ENCODE measurements at regions not wholly inside any gene's neighbourhood (a gene's known extent, or its start where the extent isn't known, plus 50 kb on each side); places are given as distances from the start of the nearest gene placed in this dataset.
"Not testable (repeated sequence)": the region's sequence is repeated elsewhere in the genome, so short reads cannot be mapped to it uniquely, and the experiment has no call there.

GRCh38 chr21:41582298-41582840 is 74.4 kb upstream of the TMPRSS2 start:
- H3K4me1 ChIP-seq (ENCODE audit: insufficient read depth, low read length), result no peaks in the 10 kb centered on the region
- H3K36me3 ChIP-seq (ENCODE audit: insufficient read depth, low read length), result no peaks in the 10 kb centered on the region
- H3K9me3 ChIP-seq (ENCODE audit: control insufficient read depth, insufficient read depth, low read length), result peaks cover 1% of the 10 kb centered on the region
- H3K9ac ChIP-seq (ENCODE audit: low read depth, low read length), result no peak overlapping the region

- H3K4me1 ChIP-seq (ENCODE audit: insufficient read depth, low read length), result no peaks in the 10 kb centered on the region
- no peaks in the 10 kb centered on the region for H3K36me3 ChIP-seq (ENCODE audit: insufficient read depth, low read length)
- peaks cover 4% of the 10 kb centered on the region for H3K9me3 ChIP-seq (ENCODE audit: control insufficient read depth, insufficient read depth, low read length)
- H3K9ac ChIP-seq (ENCODE audit: low read depth, low read length), result no peak overlapping the region
These were observed 73.8 kb upstream of the TMPRSS2 start for GRCh38 chr21:41581592-41582228.

- Histone ChIP-seq H3K9ac (ENCODE audit: low read depth, low read length) (no peak overlapping the region), H3K36me3 (ENCODE audit: insufficient read depth, low read length) (no peaks in the 10 kb centered on the region), H3K4me1 (ENCODE audit: insufficient read depth, low read length) (no peaks in the 10 kb centered on the region)
These were observed 73.0 kb upstream of the TMPRSS2 start for GRCh38 chr21:41580758-41581554.

GRCh38 chr21:41579692-41580091 is 71.7 kb upstream of the TMPRSS2 start:
- Histone ChIP-seq H3K9me3 (ENCODE audit: control insufficient read depth, insufficient read depth, low read length) (peaks cover 4% of the 10 kb centered on the region), H3K36me3 (ENCODE audit: insufficient read depth, low read length) (no peaks in the 10 kb centered on the region), H3K9ac (ENCODE audit: low read depth, low read length) (no peak overlapping the region), H3K4me1 (ENCODE audit: insufficient read depth, low read length) (no peaks in the 10 kb centered on the region)

More at GRCh38 chr21:41580758-41581554, 73.0 kb upstream of the TMPRSS2 start:
- H3K9me3 ChIP-seq (ENCODE audit: control insufficient read depth, insufficient read depth, low read length), result peaks cover 4% of the 10 kb centered on the region

DNA sequence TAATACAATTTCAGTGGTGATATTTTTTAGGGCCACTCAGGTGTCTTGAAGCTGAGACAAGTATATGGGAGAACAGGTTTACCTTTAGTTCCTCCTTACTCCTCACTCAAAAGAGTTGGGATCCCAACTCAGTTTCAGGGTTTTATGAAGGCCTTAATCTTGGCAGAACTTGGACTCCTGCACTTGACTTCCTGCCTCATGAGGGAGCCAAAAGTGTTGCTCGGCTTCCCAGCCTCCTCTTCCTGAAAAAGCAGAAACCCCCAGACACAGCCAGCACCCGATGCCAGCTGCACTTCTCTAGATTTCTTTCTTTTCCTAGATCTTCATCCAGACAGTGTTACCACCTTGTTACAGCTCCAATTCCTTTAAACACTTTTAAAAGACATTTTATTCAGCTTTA is 70.8 kb upstream of the TMPRSS2 start:
- Histone ChIP-seq H3K9ac (ENCODE audit: low read depth, low read length) (no peak overlapping the region), H3K36me3 (ENCODE audit: insufficient read depth, low read length) (no peaks in the 10 kb centered on the region), H3K9me3 (ENCODE audit: control insufficient read depth, insufficient read depth, low read length) (peaks cover 4% of the 10 kb centered on the region), H3K4me1 (ENCODE audit: insufficient read depth, low read length) (no peaks in the 10 kb centered on the region)

GRCh38 chr21:41578083-41578482 is 70.1 kb upstream of the TMPRSS2 start:
- Histone ChIP-seq H3K9me3 (ENCODE audit: control insufficient read depth, insufficient read depth, low read length) (peaks cover 4% of the 10 kb centered on the region), H3K9ac (ENCODE audit: low read depth, low read length) (no peak overlapping the region), H3K4me1 (ENCODE audit: insufficient read depth, low read length) (no peaks in the 10 kb centered on the region), H3K36me3 (ENCODE audit: insufficient read depth, low read length) (no peaks in the 10 kb centered on the region)

DNA sequence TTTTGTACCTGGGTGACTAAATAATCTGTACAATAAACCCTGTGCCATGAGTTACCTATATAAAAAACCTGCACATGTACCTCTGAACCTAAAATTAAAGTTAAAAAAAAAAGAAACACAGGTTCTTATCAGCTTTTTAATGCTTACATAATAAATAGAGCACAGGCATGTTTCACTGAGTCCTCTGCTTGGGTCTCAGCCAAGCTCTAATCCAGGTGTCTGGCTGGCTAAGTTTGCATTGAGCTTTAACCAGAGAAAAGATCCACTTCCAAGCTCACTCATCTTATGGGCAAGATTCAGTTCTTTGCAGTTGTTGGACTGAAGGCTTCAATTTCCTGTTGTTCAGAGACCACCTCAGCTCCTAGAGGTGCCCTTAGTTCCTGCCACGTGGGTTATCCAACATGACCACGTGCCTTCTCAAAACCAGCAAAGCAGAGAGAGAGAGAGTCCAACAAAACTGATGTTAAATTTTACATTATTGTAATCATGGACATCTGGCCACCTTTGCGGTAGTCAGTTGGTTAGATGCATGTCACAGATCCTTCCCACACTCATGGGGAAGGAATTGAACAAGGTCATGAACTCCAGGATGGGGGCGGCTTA is 68.2 kb upstream of the TMPRSS2 start:
- Histone ChIP-seq H3K36me3 (ENCODE audit: insufficient read depth, low read length) (no peaks in the 10 kb centered on the region), H3K9me3 (ENCODE audit: control insufficient read depth, insufficient read depth, low read length) (peaks cover 4% of the 10 kb centered on the region), H3K9ac (ENCODE audit: low read depth, low read length) (no peak overlapping the region), H3K4me1 (ENCODE audit: insufficient read depth, low read length) (no peaks in the 10 kb centered on the region)

DNA sequence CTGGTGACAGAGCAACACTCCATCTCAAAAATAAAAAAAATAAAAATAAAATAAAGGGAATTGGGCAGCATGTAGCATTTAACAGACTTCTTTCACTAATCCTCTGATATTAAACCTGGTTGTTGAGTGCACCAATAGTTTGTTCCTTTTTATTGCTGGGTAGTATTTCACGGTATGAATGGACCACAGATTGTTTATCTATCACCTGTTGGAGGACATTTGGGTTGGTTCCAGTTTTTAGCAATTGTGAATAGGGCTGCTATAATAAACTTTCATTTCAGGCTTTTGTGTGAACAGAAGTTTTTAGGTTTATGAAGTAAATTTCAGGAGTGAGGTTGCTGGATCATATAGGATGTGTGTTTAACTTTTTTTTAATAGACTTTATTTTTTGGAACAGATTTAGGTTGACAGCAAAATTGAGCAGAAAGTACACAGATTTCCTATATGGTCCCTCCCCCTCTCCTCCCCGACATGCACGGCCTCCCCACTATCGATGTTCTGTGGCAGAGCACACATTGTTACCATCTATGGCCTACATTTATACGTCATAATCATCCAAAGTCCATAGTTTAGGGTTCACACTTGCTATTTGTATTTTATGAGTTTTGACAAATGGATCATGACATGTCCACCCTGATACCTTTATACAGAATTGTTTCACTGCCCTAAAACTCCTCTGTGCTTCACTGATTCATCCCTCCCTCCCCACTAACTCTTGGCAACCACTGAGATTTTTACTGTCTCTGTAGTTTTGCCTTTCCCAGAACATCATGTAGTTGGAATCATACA is 66.1 kb upstream of the TMPRSS2 start:
- no peak overlapping the region for H3K9ac ChIP-seq (ENCODE audit: low read depth, low read length)
- peaks cover 4% of the 10 kb centered on the region for H3K9me3 ChIP-seq (ENCODE audit: control insufficient read depth, insufficient read depth, low read length)
- H3K36me3 ChIP-seq (ENCODE audit: insufficient read depth, low read length), result no peaks in the 10 kb centered on the region
- H3K4me1 ChIP-seq (ENCODE audit: insufficient read depth, low read length), result no peaks in the 10 kb centered on the region

DNA sequence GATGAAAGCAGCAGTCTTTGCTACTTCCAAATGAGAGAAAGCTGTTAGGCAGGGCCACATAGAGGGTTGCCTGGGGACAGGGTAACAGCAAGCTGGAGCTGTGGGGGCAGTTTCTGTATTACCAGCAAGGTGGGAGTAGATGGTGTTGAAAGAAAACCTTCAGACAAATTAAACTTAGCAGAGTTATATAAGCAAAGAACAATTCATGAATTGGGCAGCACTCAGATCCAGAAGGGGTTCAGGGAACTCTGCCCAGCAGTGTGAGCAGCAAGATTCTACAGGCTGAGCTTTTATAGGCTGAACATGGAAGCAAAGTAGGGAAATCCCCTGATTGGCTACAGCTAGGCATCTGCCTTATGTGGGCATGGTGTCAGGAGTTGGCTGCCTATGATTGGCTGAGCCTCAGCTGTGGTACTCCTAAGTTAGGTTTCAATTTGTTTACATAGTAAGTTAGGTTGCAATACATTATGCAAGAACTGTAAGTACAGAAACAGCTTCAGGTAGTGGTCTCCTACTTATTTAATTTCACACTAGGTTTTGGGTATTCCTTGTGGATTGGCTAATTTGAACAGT is 64.1 kb upstream of the TMPRSS2 start:
- H3K4me1 ChIP-seq (ENCODE audit: insufficient read depth, low read length), result no peaks in the 10 kb centered on the region
- H3K9me3 ChIP-seq (ENCODE audit: control insufficient read depth, insufficient read depth, low read length), result peaks cover under 1% of the 10 kb centered on the region; the same call in 1 of the 2 replicates
- no peak overlapping the region for H3K9ac ChIP-seq (ENCODE audit: low read depth, low read length)

DNA sequence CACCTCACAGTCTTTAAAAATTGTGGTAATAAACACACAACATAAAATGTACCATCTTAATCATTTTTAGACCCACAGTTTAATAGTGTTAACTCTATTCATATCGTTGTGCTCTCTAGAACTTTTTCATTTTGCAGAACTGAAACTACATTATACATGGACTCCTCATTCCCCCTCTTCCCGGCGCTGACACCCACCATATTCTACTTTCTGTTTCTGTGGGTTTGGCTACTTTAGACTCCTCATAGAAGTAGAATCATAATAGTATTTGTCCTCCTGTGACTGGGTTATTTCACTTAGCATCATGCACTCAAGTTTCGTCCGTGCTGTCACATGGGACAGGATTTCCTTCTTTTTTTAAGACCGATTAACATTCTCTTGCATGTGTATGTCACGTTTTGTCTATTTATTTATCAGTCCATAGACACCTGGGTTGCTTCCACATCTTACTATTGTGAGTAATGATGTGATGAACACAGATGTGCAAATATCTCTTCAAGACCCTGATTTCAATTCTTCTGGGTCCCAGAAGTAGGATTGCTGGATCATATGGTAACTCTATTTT is 62.9 kb upstream of the TMPRSS2 start:
- H3K36me3 ChIP-seq (ENCODE audit: insufficient read depth, low read length), result no peaks in the 10 kb centered on the region
- H3K9me3 ChIP-seq (ENCODE audit: control insufficient read depth, insufficient read depth, low read length), result no peaks in the 10 kb centered on the region; the same call in 1 of the 2 replicates
- H3K4me1 ChIP-seq (ENCODE audit: insufficient read depth, low read length), result no peaks in the 10 kb centered on the region
- H3K9ac ChIP-seq (ENCODE audit: low read depth, low read length), result no peak overlapping the region

More for the DNA sequence above, 64.1 kb upstream of the TMPRSS2 start:
- no peaks in the 10 kb centered on the region for H3K36me3 ChIP-seq (ENCODE audit: insufficient read depth, low read length)

DNA sequence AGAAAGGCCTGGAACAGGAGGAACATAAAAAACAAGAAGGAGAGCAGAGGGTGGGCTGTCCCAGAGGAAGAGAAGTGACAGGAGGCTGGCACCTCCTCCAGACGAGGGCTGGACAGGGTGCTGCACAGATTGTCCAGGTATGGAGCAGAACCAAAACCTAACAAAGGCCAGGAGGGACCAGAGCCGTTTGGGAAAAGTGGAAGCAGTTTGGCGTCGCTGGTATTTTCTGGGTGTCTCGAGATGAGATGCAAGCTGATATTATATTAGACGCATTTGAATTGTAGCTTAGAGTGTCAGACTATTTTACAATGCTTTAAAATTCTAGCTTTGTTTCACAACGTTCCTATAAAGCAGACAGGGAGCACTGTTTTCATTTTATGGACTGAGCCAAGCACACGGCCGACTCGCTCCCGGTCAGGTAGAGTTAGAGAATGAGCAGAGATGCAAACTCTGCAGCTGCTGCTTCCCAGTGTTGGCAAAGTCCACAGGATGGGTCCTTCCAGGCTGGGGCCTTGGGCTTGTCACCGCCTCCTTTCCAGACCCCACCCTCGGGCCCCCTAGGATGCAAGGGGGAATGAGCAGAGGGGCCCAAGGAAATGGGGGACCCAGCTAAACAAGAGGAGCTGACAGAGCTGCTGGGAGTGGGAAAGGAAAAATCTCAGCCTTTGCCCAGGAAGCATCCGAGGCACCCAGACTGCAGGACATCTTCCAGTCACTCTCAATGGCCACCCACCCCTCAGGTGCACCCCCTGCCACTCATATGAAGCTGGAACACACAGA is 60.8 kb upstream of the TMPRSS2 start:
- no peaks in the 10 kb centered on the region for H3K4me1 ChIP-seq (ENCODE audit: insufficient read depth, low read length)

GRCh38 chr21:41567901-41568510 is 60.0 kb upstream of the TMPRSS2 start:
- Histone ChIP-seq H3K9ac (ENCODE audit: low read depth, low read length) (no peak overlapping the region), H3K36me3 (ENCODE audit: insufficient read depth, low read length) (no peaks in the 10 kb centered on the region), H3K9me3 (ENCODE audit: control insufficient read depth, insufficient read depth, low read length) (no peaks in the 10 kb centered on the region; the same call in 1 of the 2 replicates), H3K4me1 (ENCODE audit: insufficient read depth, low read length) (no peaks in the 10 kb centered on the region)

More for the DNA sequence above, 60.8 kb upstream of the TMPRSS2 start:
- Histone ChIP-seq H3K9me3 (ENCODE audit: control insufficient read depth, insufficient read depth, low read length) (no peaks in the 10 kb centered on the region; the same call in 1 of the 2 replicates), H3K9ac (ENCODE audit: low read depth, low read length) (no peak overlapping the region), H3K36me3 (ENCODE audit: insufficient read depth, low read length) (no peaks in the 10 kb centered on the region)

DNA sequence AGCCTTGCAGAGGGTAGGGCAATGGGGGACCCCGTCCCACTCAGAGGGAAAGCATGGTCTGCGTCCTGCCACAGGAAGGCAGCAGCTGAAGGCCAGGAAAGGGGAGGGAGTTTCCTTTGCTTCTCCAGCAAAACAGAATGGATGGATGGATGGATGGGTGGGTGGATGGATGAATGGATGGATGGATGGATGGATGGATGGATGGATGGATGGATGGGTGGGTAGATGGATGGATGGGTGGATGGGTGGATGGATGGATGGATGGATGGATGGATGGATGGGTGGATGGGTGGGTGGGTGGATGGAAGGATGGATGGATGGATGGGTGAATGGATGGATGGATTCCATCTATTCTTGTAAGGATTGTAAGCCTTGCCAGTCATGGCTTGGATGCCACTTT is 59.3 kb upstream of the TMPRSS2 start:
- not testable (repeated sequence) for H3K9me3 ChIP-seq (ENCODE audit: control insufficient read depth, insufficient read depth, low read length); H3K4me1 ChIP-seq (ENCODE audit: insufficient read depth, low read length); H3K9ac ChIP-seq (ENCODE audit: low read depth, low read length); H3K36me3 ChIP-seq (ENCODE audit: insufficient read depth, low read length)

All from ES-I3 (cell line).